RWPE2 (cell line): ENCODE measurements at regions not wholly inside any gene's neighbourhood (a gene's known extent, or its start where the extent isn't known, plus 50 kb on each side); places are given as distances from the start of the nearest gene placed in this dataset.

ENCODE experiments used
- ATAC-seq: fragments of 200-7000 bp; cut with Tn5 transposase; 3 replicates; pipeline ENCODE4 v1.9.1; 2021; ENCODE audit warnings: low read depth
- DNase-seq: peaks from one replicate; pipeline ENCODE4 v3.0.0-alpha.2; 2020; ENCODE audit warnings: low spot score
- H3K27ac ChIP-seq: fragments of 450-650 bp; 2 replicates; pipeline ENCODE4 v1.5.1; 2017; ENCODE audit warnings: mild to moderate bottlenecking; ENCODE audit not compliant: poor library complexity, severe bottlenecking
- H3K27me3 ChIP-seq: fragments of 250-450 bp; sonication (Bioruptor Pico); 2 replicates; pipeline ENCODE4 v1.5.1; 2021; ENCODE audit warnings: mild to moderate bottlenecking, moderate library complexity; ENCODE audit not compliant: insufficient read depth, poor library complexity, severe bottlenecking
- H3K36me3 ChIP-seq: fragments of 250-450 bp; sonication (Bioruptor Pico); 2 replicates; pipeline ENCODE4 v1.5.1; 2020; ENCODE audit warnings: low read depth, mild to moderate bottlenecking, moderate library complexity
- H3K4me1 ChIP-seq: fragments of 250-450 bp; sonication (Bioruptor Pico); 2 replicates; pipeline ENCODE4 v1.5.1; 2021; ENCODE audit warnings: mild to moderate bottlenecking, moderate library complexity; ENCODE audit not compliant: insufficient read depth, poor library complexity, severe bottlenecking
- H3K4me3 ChIP-seq: fragments of 250-450 bp; sonication (Bioruptor Pico); 2 replicates; pipeline ENCODE4 v1.5.1; 2021; ENCODE audit warnings: mild to moderate bottlenecking, moderate library complexity; ENCODE audit not compliant: severe bottlenecking
- H3K9me3 ChIP-seq: fragments of 250-450 bp; sonication (Bioruptor Pico); 2 replicates; pipeline ENCODE4 v1.5.1; 2021; ENCODE audit warnings: mild to moderate bottlenecking, moderate library complexity; ENCODE audit not compliant: severe bottlenecking
- TF ChIP-seq, protein P1 (sequence below): fragments of 450-650 bp; IDR thresholded peaks from one replicate; pipeline ENCODE4 v1.5.1; 2017; ENCODE audit warnings: mild to moderate bottlenecking, moderate library complexity; ENCODE audit not compliant: poor library complexity, severe bottlenecking

DNA sequence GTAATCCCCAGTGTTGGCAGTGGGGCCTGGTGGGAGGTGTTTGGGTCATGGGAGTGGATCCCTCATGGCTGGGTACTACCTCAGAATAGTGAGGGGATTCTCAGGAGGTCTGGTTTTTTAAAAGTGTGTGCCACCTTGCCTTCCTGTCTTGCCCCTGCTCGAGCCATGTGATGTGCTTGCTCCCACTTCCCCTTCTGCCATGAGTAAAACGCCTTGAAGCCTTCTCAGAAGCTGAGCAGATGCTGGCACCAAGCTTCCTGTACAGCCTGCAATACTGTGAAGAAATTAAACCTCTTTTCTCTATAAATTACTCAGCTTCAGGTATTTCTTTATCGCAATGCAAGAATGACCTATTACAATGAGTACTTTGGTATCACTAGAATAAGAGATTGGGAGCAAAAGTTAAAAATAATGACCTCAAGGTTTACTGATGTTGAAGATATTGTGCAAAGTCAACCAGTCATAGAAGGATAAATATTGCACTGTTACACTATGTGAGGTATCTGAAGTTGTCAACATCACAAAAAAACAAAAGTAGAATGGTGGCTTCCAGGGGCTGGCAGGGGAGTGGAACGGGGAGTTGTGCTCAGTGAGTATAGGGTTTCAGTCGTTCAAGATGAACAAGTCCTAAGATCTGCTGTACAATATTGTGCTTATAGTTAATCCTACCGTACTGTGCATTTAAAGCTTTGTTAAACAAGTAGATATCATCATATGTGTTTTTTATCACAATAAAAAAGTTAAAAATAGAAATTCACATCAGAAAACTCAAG lies 938.3 kb upstream of the CNTNAP5 start:
- no peaks in the 10 kb centered on the region for H3K4me1 ChIP-seq
- ATAC-seq (no peak), DNase-seq (no peak)
- H3K27ac ChIP-seq = no peak overlapping the region
- H3K4me3 ChIP-seq = no peak overlapping the region
- H3K9me3 ChIP-seq = peaks cover 2% of the 10 kb centered on the region
- H3K36me3 ChIP-seq = no peaks in the 10 kb centered on the region
- peaks cover 10% of the 10 kb centered on the region for H3K27me3 ChIP-seq
- TF ChIP-seq, protein P1, sequence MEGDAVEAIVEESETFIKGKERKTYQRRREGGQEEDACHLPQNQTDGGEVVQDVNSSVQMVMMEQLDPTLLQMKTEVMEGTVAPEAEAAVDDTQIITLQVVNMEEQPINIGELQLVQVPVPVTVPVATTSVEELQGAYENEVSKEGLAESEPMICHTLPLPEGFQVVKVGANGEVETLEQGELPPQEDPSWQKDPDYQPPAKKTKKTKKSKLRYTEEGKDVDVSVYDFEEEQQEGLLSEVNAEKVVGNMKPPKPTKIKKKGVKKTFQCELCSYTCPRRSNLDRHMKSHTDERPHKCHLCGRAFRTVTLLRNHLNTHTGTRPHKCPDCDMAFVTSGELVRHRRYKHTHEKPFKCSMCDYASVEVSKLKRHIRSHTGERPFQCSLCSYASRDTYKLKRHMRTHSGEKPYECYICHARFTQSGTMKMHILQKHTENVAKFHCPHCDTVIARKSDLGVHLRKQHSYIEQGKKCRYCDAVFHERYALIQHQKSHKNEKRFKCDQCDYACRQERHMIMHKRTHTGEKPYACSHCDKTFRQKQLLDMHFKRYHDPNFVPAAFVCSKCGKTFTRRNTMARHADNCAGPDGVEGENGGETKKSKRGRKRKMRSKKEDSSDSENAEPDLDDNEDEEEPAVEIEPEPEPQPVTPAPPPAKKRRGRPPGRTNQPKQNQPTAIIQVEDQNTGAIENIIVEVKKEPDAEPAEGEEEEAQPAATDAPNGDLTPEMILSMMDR = no peak

DNA sequence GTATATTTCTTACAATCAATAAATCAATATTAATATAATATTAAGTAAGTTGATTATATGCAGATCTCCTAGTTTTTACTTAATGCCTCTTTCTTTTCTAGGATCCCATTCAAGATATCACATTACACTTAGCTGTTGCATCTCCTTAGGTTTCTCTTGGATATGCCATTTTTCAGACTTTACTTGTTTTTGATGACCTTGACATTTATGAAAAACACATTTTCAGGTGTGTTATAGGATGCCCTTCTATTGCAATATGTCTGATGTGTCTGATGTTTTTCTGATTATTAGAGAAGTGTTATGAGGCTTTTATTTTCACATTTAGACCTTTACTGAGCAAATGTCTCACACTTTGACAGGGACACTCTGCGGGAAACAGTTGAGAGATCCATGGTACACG lies 933.6 kb upstream of the CNTNAP5 start:
- Histone ChIP-seq H3K4me1 (no peaks in the 10 kb centered on the region), H3K4me3 (no peak overlapping the region), H3K27ac (no peak overlapping the region), H3K9me3 (peaks cover 2% of the 10 kb centered on the region), H3K36me3 (no peaks in the 10 kb centered on the region), H3K27me3 (peaks cover 7% of the 10 kb centered on the region)
- ATAC-seq (no peak), DNase-seq (no peak)
- TF ChIP-seq, protein P1 = no peak

DNA sequence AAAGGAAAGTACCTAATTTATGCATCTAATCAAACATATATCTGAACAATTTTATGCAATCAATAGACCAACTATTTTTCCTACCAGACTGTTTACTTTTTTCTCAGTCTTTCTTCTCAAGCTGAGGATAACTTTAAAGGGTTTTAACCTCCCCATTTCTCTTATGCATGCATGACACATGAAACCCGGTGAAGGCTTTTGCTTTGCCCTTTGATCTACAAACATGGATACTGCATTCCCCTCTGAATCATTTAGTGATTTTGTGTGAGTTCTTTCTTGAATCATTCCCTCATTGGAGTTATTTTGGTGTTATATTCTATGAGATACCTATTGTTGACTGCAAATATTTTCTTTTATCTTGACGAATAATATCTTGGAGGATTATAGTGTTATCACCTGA lies 931.9 kb upstream of the CNTNAP5 start:
- DNase-seq (no peak), ATAC-seq (no peak)
- Histone ChIP-seq H3K4me3 (no peak overlapping the region), H3K27me3 (peaks cover 7% of the 10 kb centered on the region), H3K36me3 (no peaks in the 10 kb centered on the region), H3K27ac (no peak overlapping the region), H3K9me3 (peaks cover 2% of the 10 kb centered on the region), H3K4me1 (no peaks in the 10 kb centered on the region)
- TF ChIP-seq, protein P1 = no peak

DNA sequence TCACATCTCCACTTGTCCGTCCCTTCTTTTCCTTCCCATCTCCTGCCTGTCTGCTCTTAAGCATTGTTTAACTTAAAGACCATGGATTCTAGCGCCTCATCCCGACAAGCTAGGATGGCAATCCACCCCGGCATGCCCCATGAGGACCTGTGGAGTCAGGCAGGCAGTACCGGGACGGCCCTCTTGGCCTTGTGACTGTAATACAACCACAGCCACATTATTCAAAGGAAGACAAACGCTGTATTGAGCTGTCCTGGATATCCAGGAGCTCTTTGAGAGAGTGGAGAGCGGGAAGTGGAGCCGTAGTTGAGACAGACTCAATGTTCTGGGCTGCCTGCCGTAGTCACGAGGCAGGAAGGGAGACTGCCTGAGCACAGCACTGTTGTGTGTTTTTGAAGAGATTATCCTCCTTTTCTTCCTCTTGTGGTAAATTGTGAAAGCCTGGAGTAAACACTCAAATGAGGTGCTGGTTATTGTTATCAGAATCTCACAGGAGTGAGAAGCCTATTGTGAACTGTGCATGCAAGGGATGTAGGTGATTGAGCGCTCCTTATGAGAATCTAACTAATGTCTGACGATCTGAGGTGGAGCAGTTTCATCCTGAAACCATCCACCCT lies 929.8 kb upstream of the CNTNAP5 start:
- TF ChIP-seq, protein P1 = no peak

DNA sequence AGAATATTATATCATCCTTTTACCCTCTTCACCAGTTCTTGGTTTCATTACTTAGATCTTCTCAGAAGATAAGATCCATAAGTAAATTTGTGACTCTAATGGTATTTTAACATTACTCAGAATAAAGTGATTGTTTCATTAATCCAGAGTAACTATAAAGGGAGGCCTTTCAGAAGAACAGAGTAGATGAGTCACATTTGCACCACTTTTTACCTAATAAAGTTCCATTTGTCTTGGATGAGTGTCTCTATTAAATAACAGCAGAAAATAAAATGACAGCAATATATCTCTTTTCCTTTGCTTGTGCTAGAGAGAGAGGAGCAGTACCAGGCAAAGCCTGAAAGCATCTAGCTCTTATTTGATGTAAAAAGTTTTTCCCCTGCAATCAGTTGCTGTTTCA lies 926.5 kb upstream of the CNTNAP5 start:
- no peaks in the 10 kb centered on the region for H3K36me3 ChIP-seq
- H3K9me3 ChIP-seq = no peaks in the 10 kb centered on the region
- no peaks in the 10 kb centered on the region for H3K27me3 ChIP-seq
- no peak overlapping the region for H3K4me3 ChIP-seq
- ATAC-seq (no peak), DNase-seq (no peak)
- TF ChIP-seq, protein P1 = no peak
- H3K27ac ChIP-seq = no peak overlapping the region
- H3K4me1 ChIP-seq = no peaks in the 10 kb centered on the region

More for the DNA sequence above, 929.8 kb upstream of the CNTNAP5 start:
- H3K36me3 ChIP-seq = no peaks in the 10 kb centered on the region
- no peaks in the 10 kb centered on the region for H3K4me1 ChIP-seq
- ATAC-seq = no peak
- H3K4me3 ChIP-seq = no peak overlapping the region
- DNase-seq = no peak
- H3K27ac ChIP-seq = no peak overlapping the region
- H3K9me3 ChIP-seq = peaks cover 2% of the 10 kb centered on the region
- no peaks in the 10 kb centered on the region for H3K27me3 ChIP-seq
